ENCODE measurements at regions not wholly inside any gene's neighbourhood (a gene's known extent, or its start where the extent isn't known, plus 50 kb on each side); places are given as distances from the start of the nearest gene placed in this dataset.

DNA sequence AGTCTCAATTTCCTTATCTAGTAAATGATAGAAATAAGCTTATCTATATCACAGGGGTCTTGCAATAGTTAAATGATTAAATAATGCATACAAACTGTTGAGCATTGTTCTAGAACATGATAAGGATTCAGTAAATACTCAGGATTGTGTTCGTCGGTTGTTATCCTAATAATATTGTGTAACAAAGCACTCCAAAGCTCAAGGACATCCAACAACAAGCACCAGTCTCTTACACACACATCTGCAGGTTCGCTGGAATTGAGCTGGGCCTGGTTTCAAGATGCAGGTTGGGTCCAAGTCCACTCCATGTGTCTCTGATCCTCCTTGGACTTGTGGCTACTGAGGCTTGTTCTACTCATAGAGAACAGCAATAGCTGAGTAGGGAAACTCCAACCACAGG is 74.1 kb upstream of the MC3R start:
- TF ChIP-seq ZFX (IDR thresholded peaks at IDR 0.05), result no peak
- TF ChIP-seq, protein P1, sequence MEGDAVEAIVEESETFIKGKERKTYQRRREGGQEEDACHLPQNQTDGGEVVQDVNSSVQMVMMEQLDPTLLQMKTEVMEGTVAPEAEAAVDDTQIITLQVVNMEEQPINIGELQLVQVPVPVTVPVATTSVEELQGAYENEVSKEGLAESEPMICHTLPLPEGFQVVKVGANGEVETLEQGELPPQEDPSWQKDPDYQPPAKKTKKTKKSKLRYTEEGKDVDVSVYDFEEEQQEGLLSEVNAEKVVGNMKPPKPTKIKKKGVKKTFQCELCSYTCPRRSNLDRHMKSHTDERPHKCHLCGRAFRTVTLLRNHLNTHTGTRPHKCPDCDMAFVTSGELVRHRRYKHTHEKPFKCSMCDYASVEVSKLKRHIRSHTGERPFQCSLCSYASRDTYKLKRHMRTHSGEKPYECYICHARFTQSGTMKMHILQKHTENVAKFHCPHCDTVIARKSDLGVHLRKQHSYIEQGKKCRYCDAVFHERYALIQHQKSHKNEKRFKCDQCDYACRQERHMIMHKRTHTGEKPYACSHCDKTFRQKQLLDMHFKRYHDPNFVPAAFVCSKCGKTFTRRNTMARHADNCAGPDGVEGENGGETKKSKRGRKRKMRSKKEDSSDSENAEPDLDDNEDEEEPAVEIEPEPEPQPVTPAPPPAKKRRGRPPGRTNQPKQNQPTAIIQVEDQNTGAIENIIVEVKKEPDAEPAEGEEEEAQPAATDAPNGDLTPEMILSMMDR (conservative IDR thresholded peaks at IDR 0.05), result no peak
- no peak overlapping the region for H3K27ac ChIP-seq

DNA sequence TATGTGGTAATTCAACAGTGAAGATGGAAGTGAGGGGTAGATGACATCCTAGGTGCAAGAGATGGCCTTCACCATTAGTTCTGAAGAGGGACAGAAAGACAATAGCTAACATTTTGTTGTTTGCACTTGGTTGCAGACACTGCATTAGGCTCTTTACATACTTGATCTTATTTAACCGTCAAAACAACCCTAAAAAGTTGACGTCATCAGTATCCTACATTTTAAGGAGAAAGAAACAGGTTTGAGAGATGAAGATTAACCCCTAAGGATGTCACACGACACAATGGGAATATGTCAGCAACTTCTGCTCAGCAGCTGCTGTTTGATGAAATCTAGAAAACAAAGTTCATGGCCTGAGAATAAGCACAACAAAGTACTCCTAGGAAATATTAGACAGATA is 72.6 kb upstream of the MC3R start:
- TF ChIP-seq ZFX (IDR thresholded peaks at IDR 0.05), result no peak
- TF ChIP-seq, protein P1 (conservative IDR thresholded peaks at IDR 0.05), result no peak
- no peak overlapping the region for H3K27ac ChIP-seq

DNA sequence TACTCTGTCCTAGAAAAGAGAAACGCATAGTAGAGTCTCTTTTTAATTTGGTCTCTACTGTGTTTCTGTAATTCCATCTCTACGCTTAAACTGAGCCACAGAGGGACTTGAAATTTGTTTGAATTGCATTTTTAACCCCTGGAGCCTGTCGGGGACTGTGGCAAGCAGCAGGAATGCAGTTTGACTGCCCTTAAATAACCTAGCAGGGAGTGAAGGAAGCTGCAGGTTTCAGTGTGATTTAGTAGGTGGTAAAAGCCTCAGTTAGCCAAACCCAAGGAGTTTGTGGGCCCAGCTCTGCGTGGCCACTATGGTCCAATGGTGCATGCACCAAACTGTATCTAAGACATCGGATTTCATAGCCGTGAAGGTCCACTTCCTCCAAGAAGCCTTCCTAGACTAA is 70.3 kb upstream of the MC3R start:
- TF ChIP-seq, protein P1 (conservative IDR thresholded peaks at IDR 0.05), result no peak

DNA sequence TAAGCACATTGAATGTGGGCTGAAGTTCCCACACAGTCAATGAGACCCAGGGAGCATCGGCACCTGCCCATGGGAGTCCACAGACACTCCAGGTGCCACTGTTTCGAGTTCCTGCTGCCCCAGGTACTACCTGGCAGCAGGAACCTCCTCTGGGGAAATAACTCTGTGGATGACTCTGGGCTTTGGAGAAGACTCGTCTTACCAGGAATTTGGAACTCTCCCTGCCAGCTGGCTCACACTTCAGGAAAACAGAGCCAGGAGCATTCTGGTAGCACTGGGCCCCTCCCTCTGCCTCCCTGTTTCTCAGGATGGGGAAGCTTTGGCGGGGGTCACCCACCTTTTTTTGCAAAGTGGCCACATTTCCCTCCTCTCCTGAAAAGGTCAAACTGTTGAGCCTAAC is 69.5 kb upstream of the MC3R start:
- TF ChIP-seq, protein P1 (conservative IDR thresholded peaks at IDR 0.05), result no peak
- no peak for TF ChIP-seq ZFX (IDR thresholded peaks at IDR 0.05)
- H3K27ac ChIP-seq, result no peak overlapping the region

More for the DNA sequence above, 70.3 kb upstream of the MC3R start:
- no peak overlapping the region for H3K27ac ChIP-seq

DNA sequence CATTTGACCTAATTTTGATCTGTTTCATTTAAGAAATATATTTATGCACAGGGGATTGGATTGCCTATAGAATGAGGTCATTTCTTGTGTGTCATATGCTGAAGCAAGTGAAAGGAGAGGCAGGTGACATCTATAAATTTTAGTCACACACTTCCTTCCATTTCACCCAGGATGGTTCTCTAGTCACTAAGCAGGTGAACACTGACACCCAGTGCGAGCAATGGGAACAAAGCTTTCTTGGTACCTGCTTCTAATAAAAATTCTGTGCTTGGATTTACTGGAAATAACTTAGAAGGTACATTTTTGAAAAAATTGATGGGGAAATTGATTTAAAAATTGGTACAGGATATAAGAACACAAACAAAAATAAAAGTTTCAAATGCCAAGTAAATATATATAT is 66.9 kb upstream of the MC3R start:
- H3K27ac ChIP-seq, result no peak overlapping the region
- TF ChIP-seq, protein P1 (conservative IDR thresholded peaks at IDR 0.05), result peak; percentile 25
- TF ChIP-seq ZFX (IDR thresholded peaks at IDR 0.05), result no peak

DNA sequence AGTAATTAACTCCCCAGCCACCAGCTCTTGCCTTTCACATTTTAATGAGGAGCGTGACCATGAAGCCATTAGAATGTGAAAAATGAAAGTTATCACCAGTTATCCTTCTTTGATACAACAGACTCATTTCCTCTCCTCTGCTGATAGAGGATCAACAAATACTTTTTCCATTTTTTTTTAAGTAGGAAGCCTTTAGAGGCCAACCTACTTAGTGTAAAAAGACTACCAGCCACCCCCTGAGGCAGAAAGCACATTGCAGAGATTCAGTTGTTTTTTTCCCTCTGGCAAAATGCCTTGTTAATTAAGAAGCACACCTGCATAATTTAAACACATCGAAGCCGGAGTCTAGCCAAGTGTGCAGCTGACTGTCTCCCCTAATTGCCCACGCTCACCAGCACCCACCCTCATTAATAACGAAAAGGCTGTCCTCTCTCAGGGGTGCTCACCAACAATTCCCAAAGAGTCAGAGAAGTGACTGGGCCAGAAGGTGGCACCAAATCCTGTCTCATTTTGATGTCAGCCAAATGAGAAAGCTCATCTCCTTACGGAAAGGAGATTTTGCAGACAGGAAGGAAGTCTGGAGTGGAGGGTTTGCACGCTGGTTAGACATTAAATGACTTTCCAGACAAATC is 60.9 kb upstream of the MC3R start:
- TF ChIP-seq ZFX (IDR thresholded peaks at IDR 0.05), result no peak
- TF ChIP-seq, protein P1 (conservative IDR thresholded peaks at IDR 0.05), result peak; percentile 55
- H3K27ac ChIP-seq, result no peak overlapping the region

DNA sequence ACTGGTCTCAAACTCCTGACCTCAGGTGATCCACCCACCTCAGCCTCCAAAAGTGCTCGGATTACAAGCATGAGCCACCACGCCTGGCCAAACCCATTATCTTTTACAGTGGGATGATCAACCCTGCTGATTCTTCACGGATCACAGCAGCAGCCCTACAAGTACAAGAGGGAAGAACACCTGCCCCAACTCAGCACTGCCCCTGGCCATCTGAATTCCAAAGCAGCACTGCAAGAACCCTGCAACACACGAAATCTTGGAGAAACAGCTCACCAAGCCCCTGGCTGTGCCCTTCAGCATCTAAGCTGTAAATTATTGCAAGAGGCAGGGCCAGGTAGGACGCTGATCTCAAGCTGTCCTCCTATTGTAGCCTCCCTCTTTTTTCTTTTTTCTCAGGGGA is 54.5 kb upstream of the MC3R start:
- no peak overlapping the region for H3K27ac ChIP-seq
- TF ChIP-seq, protein P1 (conservative IDR thresholded peaks at IDR 0.05), result no peak
- TF ChIP-seq ZFX (IDR thresholded peaks at IDR 0.05), result no peak
